SU-DHL-6 (cell line): ENCODE measurements at regions not wholly inside any gene's neighbourhood (a gene's known extent, or its start where the extent isn't known, plus 50 kb on each side); places are given as distances from the start of the nearest gene placed in this dataset.

Experiments
- EZH2phosphoT487 ChIP-seq: fragments of 200-600 bp; sonication (generic), shearing (Covaris generic); conservative IDR thresholded peaks from 2 replicates; pipeline ENCODE4 v1.6.1; 2018; ENCODE audit warnings: mild to moderate bottlenecking, antibody characterized with exemption, low read length, moderate library complexity, mixed read lengths
- TF ChIP-seq, protein P1 (sequence below): fragments of 200-600 bp; sonication (generic); IDR thresholded peaks from one replicate; pipeline ENCODE4 v1.5.1; 2017; ENCODE audit warnings: antibody characterized with exemption, mild to moderate bottlenecking, low read length, moderate library complexity; ENCODE audit not compliant: insufficient read depth, poor library complexity, severe bottlenecking

DNA sequence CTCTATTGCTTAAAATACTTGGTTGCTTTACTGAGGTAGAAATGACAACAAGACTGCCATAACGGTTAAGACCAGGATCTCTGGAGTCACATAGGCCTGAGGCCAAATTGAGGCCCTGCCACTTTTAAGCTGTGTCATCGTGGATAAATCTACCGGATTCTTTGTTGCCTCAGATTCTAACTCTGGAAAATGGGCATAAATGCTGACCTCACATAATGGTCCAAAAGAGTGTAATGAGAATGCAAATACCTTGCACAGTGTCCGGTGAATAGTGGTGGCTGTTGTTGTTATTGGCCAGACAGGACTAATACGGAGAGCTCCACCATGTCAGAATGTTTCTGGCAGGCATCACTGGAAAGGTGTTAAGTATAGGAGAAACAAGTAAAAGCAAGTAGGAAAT lies 346.1 kb downstream of the LMO4 start:
- TF ChIP-seq, protein P1, sequence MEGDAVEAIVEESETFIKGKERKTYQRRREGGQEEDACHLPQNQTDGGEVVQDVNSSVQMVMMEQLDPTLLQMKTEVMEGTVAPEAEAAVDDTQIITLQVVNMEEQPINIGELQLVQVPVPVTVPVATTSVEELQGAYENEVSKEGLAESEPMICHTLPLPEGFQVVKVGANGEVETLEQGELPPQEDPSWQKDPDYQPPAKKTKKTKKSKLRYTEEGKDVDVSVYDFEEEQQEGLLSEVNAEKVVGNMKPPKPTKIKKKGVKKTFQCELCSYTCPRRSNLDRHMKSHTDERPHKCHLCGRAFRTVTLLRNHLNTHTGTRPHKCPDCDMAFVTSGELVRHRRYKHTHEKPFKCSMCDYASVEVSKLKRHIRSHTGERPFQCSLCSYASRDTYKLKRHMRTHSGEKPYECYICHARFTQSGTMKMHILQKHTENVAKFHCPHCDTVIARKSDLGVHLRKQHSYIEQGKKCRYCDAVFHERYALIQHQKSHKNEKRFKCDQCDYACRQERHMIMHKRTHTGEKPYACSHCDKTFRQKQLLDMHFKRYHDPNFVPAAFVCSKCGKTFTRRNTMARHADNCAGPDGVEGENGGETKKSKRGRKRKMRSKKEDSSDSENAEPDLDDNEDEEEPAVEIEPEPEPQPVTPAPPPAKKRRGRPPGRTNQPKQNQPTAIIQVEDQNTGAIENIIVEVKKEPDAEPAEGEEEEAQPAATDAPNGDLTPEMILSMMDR: no peak
- TF ChIP-seq EZH2phosphoT487: no peak
